BE2C (cell line): ENCODE measurements at regions not wholly inside any gene's neighbourhood (a gene's known extent, or its start where the extent isn't known, plus 50 kb on each side); places are given as distances from the start of the nearest gene placed in this dataset.
A peak's percentile ranks its signal among the peaks of the same experiment; 100 is the strongest.
"Not testable (repeated sequence)": the region's sequence is repeated elsewhere in the genome, so short reads cannot be mapped to it uniquely, and the experiment has no call there.

Source experiments
- DNase-seq: peaks from one replicate; pipeline ENCODE4 v3.0.0-alpha.2; 2020
- H3K27me3 ChIP-seq: fragments of 250-450 bp; sonication (Bioruptor Pico); 2 replicates; pipeline ENCODE4 v1.5.1; 2020; ENCODE audit warnings: mild to moderate bottlenecking
- H3K36me3 ChIP-seq: fragments of 250-450 bp; sonication (Bioruptor Pico); 2 replicates; pipeline ENCODE4 v1.5.1; 2020; ENCODE audit warnings: mild to moderate bottlenecking
- H3K4me1 ChIP-seq: fragments of 250-450 bp; sonication (Bioruptor Pico); 2 replicates; pipeline ENCODE4 v1.5.1; 2020
- H3K4me3 ChIP-seq: 2 replicates; pipeline ENCODE4 v1.5.1; 2011; ENCODE audit warnings: low read depth, low read length
- H3K9me3 ChIP-seq: fragments of 250-450 bp; sonication (Bioruptor Pico); 2 replicates; pipeline ENCODE4 v1.5.1; 2020
- CTCF ChIP-seq: IDR thresholded peaks from 2 replicates; pipeline ENCODE4 v1.5.1; 2012; ENCODE audit warnings: mild to moderate bottlenecking, low read depth, low read length

GRCh38 chr5:9815051-9815450, 184.9 kb upstream of the TAS2R1 start:
- no peaks in the 10 kb centered on the region for H3K36me3 ChIP-seq
- no peaks in the 10 kb centered on the region for H3K9me3 ChIP-seq
- DNase-seq, result no peak
- H3K4me3 ChIP-seq, result no peak overlapping the region
- no peaks in the 10 kb centered on the region for H3K27me3 ChIP-seq
- no peaks in the 10 kb centered on the region for H3K4me1 ChIP-seq
- no peak for TF ChIP-seq CTCF

GRCh38 chr5:9813305-9813704, 183.2 kb upstream of the TAS2R1 start:
- H3K27me3 ChIP-seq, result no peaks in the 10 kb centered on the region

GRCh38 chr5:9807366-9807765, 177.2 kb upstream of the TAS2R1 start:
- H3K27me3 ChIP-seq, result not testable (repeated sequence)

More at GRCh38 chr5:9813305-9813704, 183.2 kb upstream of the TAS2R1 start:
- no peak overlapping the region for H3K4me3 ChIP-seq
- TF ChIP-seq CTCF, result no peak
- no peaks in the 10 kb centered on the region for H3K9me3 ChIP-seq
- no peaks in the 10 kb centered on the region for H3K36me3 ChIP-seq
- H3K4me1 ChIP-seq, result no peaks in the 10 kb centered on the region
- no peak for DNase-seq

GRCh38 chr5:9801908-9802307, 171.8 kb upstream of the TAS2R1 start:
- peaks cover 7% of the 10 kb centered on the region for H3K4me1 ChIP-seq
- no peaks in the 10 kb centered on the region for H3K27me3 ChIP-seq
- H3K4me3 ChIP-seq, result no peak overlapping the region
- no peaks in the 10 kb centered on the region for H3K36me3 ChIP-seq
- 0 out of 2 replicates have a peak, but pooled peaks have one; percentile 4 for TF ChIP-seq CTCF
- no peak for DNase-seq
- no peaks in the 10 kb centered on the region for H3K9me3 ChIP-seq

More at GRCh38 chr5:9807366-9807765, 177.2 kb upstream of the TAS2R1 start:
- H3K4me1 ChIP-seq, H3K9me3 ChIP-seq, H3K36me3 ChIP-seq, DNase-seq, H3K4me3 ChIP-seq: not testable (repeated sequence)

GRCh38 chr5:9799606-9800005, 169.5 kb upstream of the TAS2R1 start:
- H3K4me3 ChIP-seq, result no peak overlapping the region
- no peaks in the 10 kb centered on the region for H3K36me3 ChIP-seq
- no peaks in the 10 kb centered on the region for H3K27me3 ChIP-seq
- peaks cover 7% of the 10 kb centered on the region for H3K4me1 ChIP-seq
- no peak for DNase-seq
- no peak for TF ChIP-seq CTCF
- no peaks in the 10 kb centered on the region for H3K9me3 ChIP-seq

GRCh38 chr5:9790276-9790675, 160.1 kb upstream of the TAS2R1 start:
- Histone ChIP-seq H3K27me3 (no peaks in the 10 kb centered on the region), H3K9me3 (no peaks in the 10 kb centered on the region), H3K4me1 (no peaks in the 10 kb centered on the region), H3K4me3 (no peak overlapping the region), H3K36me3 (no peaks in the 10 kb centered on the region)
- DNase-seq, result no peak
- TF ChIP-seq CTCF, result no peak

- Histone ChIP-seq H3K9me3 (no peaks in the 10 kb centered on the region), H3K36me3 (no peaks in the 10 kb centered on the region), H3K4me1 (no peaks in the 10 kb centered on the region), H3K27me3 (no peaks in the 10 kb centered on the region), H3K4me3 (no peak overlapping the region)
- TF ChIP-seq CTCF, result no peak
- no peak for DNase-seq
Measured at GRCh38 chr5:9789777-9790176, 159.6 kb upstream of the TAS2R1 start.
